ENCODE measurements at regions not wholly inside any gene's neighbourhood (a gene's known extent, or its start where the extent isn't known, plus 50 kb on each side); places are given as distances from the start of the nearest gene placed in this dataset.
"Not testable (repeated sequence)": the region's sequence is repeated elsewhere in the genome, so short reads cannot be mapped to it uniquely, and the experiment has no call there.

- Mint-ChIP-seq H3K27me3 (peaks cover 0 to 4% of the 10 kb centered on the region in 2 donors), H3K4me3 (no peak overlapping the region), H3K36me3 (no peaks in the 10 kb centered on the region), H3K27ac (no peak overlapping the region), H3K9me3 (no peaks in the 10 kb centered on the region), H3K4me1 (no peaks in the 10 kb centered on the region)
- ATAC-seq (replicated peaks) (no peak), DNase-seq (no peak)
Observed at GRCh38 chr14:53848854-53849253, 107.8 kb downstream of the BMP4 start.

- peaks cover 0 to 4% of the 10 kb centered on the region in 2 donors for H3K9me3 Mint-ChIP-seq
- H3K27ac Mint-ChIP-seq, result no peak overlapping the region
- H3K36me3 Mint-ChIP-seq, result no peaks in the 10 kb centered on the region
- no peaks in the 10 kb centered on the region for H3K4me1 Mint-ChIP-seq
- H3K27me3 Mint-ChIP-seq, result peaks cover 0 to 9% of the 10 kb centered on the region in 2 donors
- DNase-seq (no peak), ATAC-seq (replicated peaks) (no peak)
- no peak overlapping the region for H3K4me3 Mint-ChIP-seq
Observed at GRCh38 chr14:53847881-53848280, 108.7 kb downstream of the BMP4 start.

- Mint-ChIP-seq H3K27ac (no peak overlapping the region), H3K9me3 (peaks cover 0 to 4% of the 10 kb centered on the region in 2 donors), H3K4me3 (no peak overlapping the region), H3K4me1 (no peaks in the 10 kb centered on the region), H3K36me3 (no peaks in the 10 kb centered on the region), H3K27me3 (peaks cover 0 to 9% of the 10 kb centered on the region in 2 donors)
- no peak for DNase-seq
- ATAC-seq (replicated peaks), result no peak
Observed at GRCh38 chr14:53847057-53847456, 109.6 kb downstream of the BMP4 start.

GRCh38 chr14:53845813-53846693 is 110.6 kb downstream of the BMP4 start:
- Mint-ChIP-seq H3K9me3 (peaks cover 0 to 4% of the 10 kb centered on the region in 2 donors), H3K4me3 (no peak overlapping the region), H3K36me3 (no peaks in the 10 kb centered on the region), H3K4me1 (no peaks in the 10 kb centered on the region), H3K27me3 (peaks cover 0 to 9% of the 10 kb centered on the region in 2 donors), H3K27ac (no peak overlapping the region)
- ATAC-seq (replicated peaks), result no peak
- DNase-seq, result no peak

GRCh38 chr14:53842938-53843337 is 113.7 kb downstream of the BMP4 start:
- Mint-ChIP-seq H3K4me1 (no peaks in the 10 kb centered on the region), H3K9me3 (peaks cover 8 to 24% of the 10 kb centered on the region in 2 donors), H3K36me3 (no peaks in the 10 kb centered on the region), H3K27me3 (peaks cover 0 to 9% of the 10 kb centered on the region in 2 donors), H3K27ac (no peak overlapping the region), H3K4me3 (no peak overlapping the region)
- DNase-seq (no peak), ATAC-seq (replicated peaks) (no peak)

- H3K4me3 Mint-ChIP-seq, result no peak overlapping the region
- no peaks in the 10 kb centered on the region for H3K36me3 Mint-ChIP-seq
- peaks cover 0 to 9% of the 10 kb centered on the region in 2 donors for H3K27me3 Mint-ChIP-seq
- H3K4me1 Mint-ChIP-seq, result no peaks in the 10 kb centered on the region
- DNase-seq, result no peak
- no peak overlapping the region for H3K27ac Mint-ChIP-seq
- no peak for ATAC-seq (replicated peaks)
- H3K9me3 Mint-ChIP-seq, result peaks cover 12 to 28% of the 10 kb centered on the region in 2 donors
Observed at GRCh38 chr14:53841109-53842099, 115.2 kb downstream of the BMP4 start.

GRCh38 chr14:53840444-53840843 is 116.2 kb downstream of the BMP4 start:
- Mint-ChIP-seq H3K36me3 (no peaks in the 10 kb centered on the region), H3K27ac (no peak overlapping the region), H3K4me3 (no peak overlapping the region), H3K4me1 (no peaks in the 10 kb centered on the region), H3K9me3 (peaks cover 16 to 32% of the 10 kb centered on the region in 2 donors), H3K27me3 (peaks cover 0 to 9% of the 10 kb centered on the region in 2 donors)
- DNase-seq, result no peak
- ATAC-seq (replicated peaks), result no peak

GRCh38 chr14:53838374-53838773 is 118.3 kb downstream of the BMP4 start:
- Mint-ChIP-seq H3K9me3 (peaks cover 17 to 28% of the 10 kb centered on the region in 2 donors), H3K4me3 (no peak overlapping the region), H3K36me3 (no peaks in the 10 kb centered on the region)

GRCh38 chr14:53837656-53838055 is 119.0 kb downstream of the BMP4 start:
- not testable (repeated sequence) for H3K36me3 Mint-ChIP-seq; DNase-seq; H3K27me3 Mint-ChIP-seq; H3K4me3 Mint-ChIP-seq; ATAC-seq (replicated peaks); H3K4me1 Mint-ChIP-seq; H3K27ac Mint-ChIP-seq
- H3K9me3 Mint-ChIP-seq, result peaks cover 17 to 28% of the 10 kb centered on the region in 2 donors

More at GRCh38 chr14:53838374-53838773, 118.3 kb downstream of the BMP4 start:
- no peak for DNase-seq
- Mint-ChIP-seq H3K27me3 (peaks cover 0 to under 1% of the 10 kb centered on the region in 2 donors), H3K4me1 (no peaks in the 10 kb centered on the region), H3K27ac (no peak overlapping the region)
- no peak for ATAC-seq (replicated peaks)

- Mint-ChIP-seq H3K4me1 (no peaks in the 10 kb centered on the region), H3K4me3 (no peak overlapping the region)
Observed at GRCh38 chr14:53836551-53836950, 120.1 kb downstream of the BMP4 start.

GRCh38 chr14:53828820-53829219 is 127.8 kb downstream of the BMP4 start:
- no peak for ATAC-seq (replicated peaks)
- Mint-ChIP-seq H3K27me3 (no peaks in the 10 kb centered on the region), H3K9me3 (peaks cover 0 to 6% of the 10 kb centered on the region in 2 donors), H3K27ac (no peak overlapping the region), H3K4me1 (no peaks in the 10 kb centered on the region), H3K36me3 (no peaks in the 10 kb centered on the region), H3K4me3 (no peak overlapping the region)
- no peak for DNase-seq

More at GRCh38 chr14:53836551-53836950, 120.1 kb downstream of the BMP4 start:
- Mint-ChIP-seq H3K27me3 (no peaks in the 10 kb centered on the region), H3K36me3 (no peaks in the 10 kb centered on the region), H3K9me3 (peaks cover 17 to 28% of the 10 kb centered on the region in 2 donors), H3K27ac (no peak overlapping the region)
- no peak for DNase-seq
- no peak for ATAC-seq (replicated peaks)

- peak; percentile 22 to 46 for ATAC-seq (replicated peaks)
- no peak overlapping the region for H3K27ac Mint-ChIP-seq
- DNase-seq, result no peak
- no peak overlapping the region for H3K4me3 Mint-ChIP-seq
- H3K36me3 Mint-ChIP-seq, result no peaks in the 10 kb centered on the region
- no peaks in the 10 kb centered on the region for H3K4me1 Mint-ChIP-seq
- H3K9me3 Mint-ChIP-seq, result peaks cover 0 to 3% of the 10 kb centered on the region in 2 donors
- H3K27me3 Mint-ChIP-seq, result no peaks in the 10 kb centered on the region
Observed at GRCh38 chr14:53824061-53824460, 132.6 kb downstream of the BMP4 start.

GRCh38 chr14:53814392-53814791 is 142.2 kb downstream of the BMP4 start:
- H3K4me1 Mint-ChIP-seq, result no peaks in the 10 kb centered on the region
- H3K4me3 Mint-ChIP-seq, result no peak overlapping the region
- H3K27me3 Mint-ChIP-seq, result no peaks in the 10 kb centered on the region
- H3K9me3 Mint-ChIP-seq, result peaks cover 0 to 3% of the 10 kb centered on the region in 2 donors
- no peak overlapping the region for H3K27ac Mint-ChIP-seq
- no peak for DNase-seq
- ATAC-seq (replicated peaks), result no peak
- H3K36me3 Mint-ChIP-seq, result no peaks in the 10 kb centered on the region

GRCh38 chr14:53810221-53810620 is 146.4 kb downstream of the BMP4 start:
- H3K4me3 Mint-ChIP-seq, result no peak overlapping the region
- H3K9me3 Mint-ChIP-seq, result no peaks in the 10 kb centered on the region
- no peaks in the 10 kb centered on the region for H3K4me1 Mint-ChIP-seq
- no peaks in the 10 kb centered on the region for H3K27me3 Mint-ChIP-seq
- H3K27ac Mint-ChIP-seq, result no peak overlapping the region
- ATAC-seq (replicated peaks), result no peak
- DNase-seq, result no peak
- no peaks in the 10 kb centered on the region for H3K36me3 Mint-ChIP-seq
